ENCODE measurements at regions not wholly inside any gene's neighbourhood (a gene's known extent, or its start where the extent isn't known, plus 50 kb on each side); places are given as distances from the start of the nearest gene placed in this dataset.
"Not testable (repeated sequence)": the region's sequence is repeated elsewhere in the genome, so short reads cannot be mapped to it uniquely, and the experiment has no call there.

- no peak for DNase-seq (ENCODE audit: low read depth)
Observed at GRCh38 chr2:128611421-128612320, 293.0 kb upstream of the HS6ST1 start.

DNA sequence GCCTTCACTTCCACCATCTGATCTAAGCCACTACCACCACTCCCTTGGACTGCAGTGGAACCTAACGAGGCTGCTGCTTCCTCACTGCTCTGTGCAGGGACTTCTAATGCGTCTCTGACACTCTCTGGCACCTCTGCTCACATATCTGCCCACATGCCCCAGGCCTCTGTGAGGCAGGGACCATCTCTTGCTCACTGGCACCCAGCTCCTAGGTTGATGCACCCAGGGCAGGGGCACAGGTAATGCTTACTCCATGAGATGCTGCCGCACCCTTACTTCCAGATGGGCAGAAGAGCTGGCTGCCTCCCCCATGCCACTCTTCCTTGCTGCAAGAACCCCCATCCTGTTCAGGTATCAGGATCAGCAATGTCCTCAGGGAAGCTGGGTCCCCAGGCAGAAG, 294.0 kb upstream of the HS6ST1 start:
- no peak for DNase-seq (ENCODE audit: low read depth)

DNA sequence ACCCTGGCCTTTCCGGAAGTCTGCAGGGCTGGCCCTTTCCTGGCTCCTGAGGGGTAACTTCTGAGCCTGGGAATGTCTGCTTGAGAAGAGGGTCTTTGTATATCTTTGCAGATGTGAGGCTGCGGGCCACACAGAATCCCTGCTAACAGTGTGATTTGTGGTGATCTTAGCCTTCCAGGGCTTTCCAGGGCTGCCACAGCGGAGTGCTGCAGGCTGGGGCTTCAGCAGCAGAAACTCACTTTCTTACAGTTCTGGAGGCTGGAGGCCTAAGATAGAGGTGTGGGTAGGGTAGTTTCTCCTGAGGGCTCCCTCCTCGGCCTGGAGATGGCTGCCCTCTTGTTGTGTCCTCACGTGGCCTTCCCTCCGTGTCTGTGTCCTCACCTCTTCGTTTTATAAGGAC, 294.7 kb upstream of the HS6ST1 start:
- no peak for DNase-seq (ENCODE audit: low read depth)

- DNase-seq (ENCODE audit: low read depth): no peak
Observed at GRCh38 chr2:128613876-128614275, 295.2 kb upstream of the HS6ST1 start.

GRCh38 chr2:128614907-128615306, 296.2 kb upstream of the HS6ST1 start:
- DNase-seq (ENCODE audit: low read depth): not testable (repeated sequence)

GRCh38 chr2:128615571-128615970, 296.9 kb upstream of the HS6ST1 start:
- DNase-seq (ENCODE audit: low read depth): no peak

GRCh38 chr2:128617029-128617590, 298.4 kb upstream of the HS6ST1 start:
- no peak for DNase-seq (ENCODE audit: low read depth)

- no peak for DNase-seq (ENCODE audit: low read depth)
Observed at GRCh38 chr2:128617661-128618060, 299.0 kb upstream of the HS6ST1 start.

- DNase-seq (ENCODE audit: low read depth): no peak
Observed at GRCh38 chr2:128618642-128619041, 300.0 kb upstream of the HS6ST1 start.

DNA sequence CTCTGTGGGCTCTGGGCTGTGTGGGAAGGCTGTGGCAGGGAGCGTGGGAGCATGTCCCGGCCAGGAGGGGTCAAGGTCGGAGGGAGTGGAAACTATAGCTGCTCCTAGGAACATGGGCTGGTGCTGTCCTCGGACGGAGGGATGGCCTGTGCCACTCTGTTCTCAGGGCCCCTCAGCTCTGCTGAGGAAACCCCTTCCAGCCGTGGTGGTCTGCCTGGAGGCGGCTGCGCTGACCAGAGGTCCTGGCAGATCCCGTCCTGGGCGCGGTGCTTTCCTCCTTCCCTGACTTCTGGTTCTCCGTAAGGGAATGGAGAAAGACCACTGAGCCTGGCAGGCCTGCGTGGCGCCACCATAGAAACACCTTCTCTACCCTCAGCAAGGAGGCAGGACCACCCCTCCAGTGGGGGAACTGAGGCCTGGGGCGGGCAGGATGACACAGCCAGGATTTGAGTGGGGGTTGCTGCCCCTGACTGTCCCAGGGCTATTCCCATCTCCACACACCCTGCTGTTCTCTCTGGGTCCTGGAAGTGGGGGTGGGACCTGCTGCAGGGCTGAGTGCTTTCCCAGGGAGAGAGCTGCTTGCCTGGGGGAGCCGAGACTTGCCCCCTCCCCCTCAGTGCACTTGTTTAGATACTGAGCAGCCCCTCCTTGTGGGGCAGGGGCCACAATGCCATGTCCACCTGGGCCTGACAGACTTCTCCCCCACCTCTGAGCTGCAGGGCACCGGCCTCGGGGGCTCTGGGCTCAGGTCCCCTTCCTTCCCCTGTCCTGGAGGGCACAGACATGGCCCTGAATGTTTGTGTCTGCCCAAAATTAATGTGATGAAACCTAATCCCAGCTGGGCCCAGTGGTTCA, 301.0 kb upstream of the HS6ST1 start:
- DNase-seq (ENCODE audit: low read depth): no peak

DNA sequence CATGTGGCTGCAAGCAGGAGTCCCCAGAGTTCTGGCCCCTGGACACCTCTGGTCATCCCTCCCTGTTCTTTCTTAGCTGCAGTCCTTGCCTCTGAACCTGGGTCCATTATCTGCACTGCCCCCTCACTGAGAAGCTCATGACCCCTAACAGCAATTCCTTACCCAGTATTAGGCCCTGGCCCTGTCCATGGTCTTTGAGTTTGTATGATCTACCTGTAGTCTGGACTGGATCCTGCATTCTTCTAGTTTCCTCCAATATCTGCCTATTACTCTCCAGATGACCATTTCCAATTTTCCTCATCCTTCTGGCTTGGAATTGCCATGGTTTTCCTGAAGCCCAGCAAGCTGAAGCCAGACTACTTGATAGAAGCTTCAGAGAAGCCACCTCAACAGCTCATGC, 302.4 kb upstream of the HS6ST1 start:
- no peak for DNase-seq (ENCODE audit: low read depth)

- no peak for DNase-seq (ENCODE audit: low read depth)
Observed at GRCh38 chr2:128622371-128622770, 303.7 kb upstream of the HS6ST1 start.

DNA sequence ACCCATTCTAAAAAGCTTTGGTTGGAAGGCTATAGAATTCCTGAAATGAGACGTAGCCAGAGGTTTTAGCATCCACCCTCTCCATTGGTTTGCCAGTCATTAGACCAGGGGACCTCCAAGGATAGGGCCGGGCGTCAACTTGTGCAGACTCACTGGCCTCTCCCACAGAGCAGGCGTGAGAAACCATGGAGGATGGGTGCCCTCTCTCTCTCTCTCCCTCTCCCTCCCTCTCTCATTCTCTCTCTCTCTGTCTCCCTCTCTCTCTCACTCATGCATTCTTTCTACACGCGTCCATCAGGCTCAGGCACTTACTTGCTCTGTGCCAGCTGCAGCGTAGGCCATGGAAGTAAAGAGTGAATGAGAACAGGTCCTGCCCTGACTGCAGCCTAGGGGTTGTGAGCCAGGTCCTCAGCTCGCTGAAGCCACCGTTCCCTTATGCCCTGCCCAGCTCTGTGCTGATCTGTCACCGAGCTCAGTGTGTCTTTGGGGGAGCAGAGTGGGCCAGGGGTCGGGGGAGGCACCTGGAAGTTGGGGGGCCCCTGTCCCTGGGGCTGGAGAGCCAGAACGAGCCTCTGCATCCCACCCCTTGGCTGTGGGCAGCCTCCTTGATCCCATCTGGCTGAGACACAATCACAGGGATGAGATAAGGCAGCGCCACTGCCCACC, 304.4 kb upstream of the HS6ST1 start:
- DNase-seq (ENCODE audit: low read depth): no peak

- DNase-seq (ENCODE audit: low read depth): peak; percentile 67
Observed at GRCh38 chr2:128623776-128624761, 305.4 kb upstream of the HS6ST1 start.

DNA sequence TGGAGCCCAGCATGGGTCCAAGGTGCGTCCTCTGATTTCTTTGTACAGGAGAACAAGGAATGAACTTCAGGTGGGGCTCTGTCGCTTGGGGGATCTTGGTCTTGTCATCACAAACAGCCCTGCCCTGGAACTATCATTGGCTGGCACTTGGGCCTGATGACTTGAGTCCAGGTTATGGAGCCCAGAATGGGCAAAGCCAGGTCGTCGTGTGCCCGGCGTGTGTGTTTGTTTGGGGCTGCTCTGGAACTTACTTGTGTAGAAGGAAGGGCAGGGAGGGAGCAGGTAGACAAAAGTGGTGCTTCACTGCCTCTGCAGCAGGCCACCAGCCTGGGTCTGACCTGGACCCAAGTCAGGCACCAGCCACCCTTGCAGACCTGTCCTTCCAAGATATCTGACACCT, 306.3 kb upstream of the HS6ST1 start:
- no peak for DNase-seq (ENCODE audit: low read depth)

DNA sequence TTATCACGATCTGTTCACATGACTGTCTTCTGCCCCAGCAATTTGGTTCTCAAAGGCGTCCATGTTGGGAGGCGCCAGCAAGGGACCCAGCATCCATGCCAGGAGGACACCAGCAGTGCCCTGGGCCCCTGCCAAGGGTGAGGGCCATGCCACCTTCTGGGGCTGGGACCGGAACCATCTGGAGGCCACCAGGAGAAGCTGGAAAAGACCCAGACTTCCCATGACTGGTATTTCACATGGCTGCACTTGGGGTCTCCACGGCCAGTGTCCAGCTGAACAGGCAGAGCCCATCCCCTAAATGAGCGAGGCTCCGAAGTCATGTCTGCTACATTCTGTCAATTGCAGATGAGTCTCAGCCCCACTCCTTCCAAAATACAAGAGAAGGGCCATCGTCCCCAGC, 306.8 kb upstream of the HS6ST1 start:
- DNase-seq (ENCODE audit: low read depth): no peak

GRCh38 chr2:128625963-128626759, 307.5 kb upstream of the HS6ST1 start:
- no peak for DNase-seq (ENCODE audit: low read depth)

- peak; percentile 12 for DNase-seq (ENCODE audit: low read depth)
Observed at GRCh38 chr2:128626760-128627511, 308.3 kb upstream of the HS6ST1 start.

GRCh38 chr2:128628206-128628605, 309.5 kb upstream of the HS6ST1 start:
- DNase-seq (ENCODE audit: low read depth): no peak

Data from RPMI7951 (cell line).